HG03571 (cell line): ENCODE measurements at regions not wholly inside any gene's neighbourhood (a gene's known extent, or its start where the extent isn't known, plus 50 kb on each side); places are given as distances from the start of the nearest gene placed in this dataset.

Experiments
- ATAC-seq: cut with Tn5 transposase; IDR thresholded peaks from one replicate; pipeline ENCODE4 v1.9.1; 2021; ENCODE audit not compliant: unreplicated experiment

DNA sequence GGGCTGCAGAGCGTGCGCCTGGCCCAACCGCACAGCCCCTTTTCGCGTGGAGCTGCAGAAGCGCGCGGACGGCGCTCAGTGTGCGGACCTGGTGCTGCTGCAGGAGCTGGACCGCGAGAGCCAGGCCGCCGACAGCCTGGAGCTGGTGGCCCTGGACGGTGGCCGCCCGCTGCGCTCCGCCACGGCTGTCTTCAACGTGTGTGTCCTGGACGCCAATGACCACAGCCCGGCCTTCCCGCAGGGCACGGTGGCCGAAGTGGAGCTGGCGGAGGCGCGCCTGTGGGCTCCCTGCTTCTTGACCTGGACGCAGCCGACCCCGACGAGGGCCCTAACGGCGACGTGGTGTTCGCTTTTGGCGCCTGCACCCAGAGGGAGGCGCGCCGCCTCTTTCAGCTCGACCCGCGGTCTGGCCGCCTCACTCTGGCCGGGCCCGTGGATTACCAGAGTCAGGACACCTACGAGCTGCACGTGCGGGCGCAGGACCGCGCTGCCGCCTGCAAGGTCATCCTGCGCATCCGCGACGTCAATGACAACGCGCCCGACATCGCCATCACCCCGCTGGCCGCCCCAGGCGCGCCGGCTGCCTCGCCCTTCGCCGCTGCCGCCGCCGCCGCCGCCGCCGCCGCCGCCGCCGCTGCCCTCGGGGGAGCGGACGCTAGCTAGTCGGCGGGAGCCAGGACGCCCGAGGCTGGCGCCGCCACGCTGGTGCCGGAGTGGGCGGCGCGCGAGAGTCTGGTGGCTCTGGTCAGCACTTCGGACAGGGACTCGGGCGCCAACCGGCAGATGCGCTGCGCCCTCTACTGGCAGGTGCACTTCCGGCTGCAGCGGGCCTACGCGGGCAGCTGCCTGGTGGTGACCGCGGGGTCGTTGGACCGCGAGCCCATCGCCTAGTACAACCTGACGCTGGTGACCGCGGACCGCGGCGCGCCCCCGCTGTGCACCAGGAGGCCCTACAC is 172.2 kb downstream of the OLFM4 start:
- ATAC-seq: no peak

GRCh38 chr13:53201454-53202225 is 173.0 kb downstream of the OLFM4 start:
- ATAC-seq: no peak

DNA sequence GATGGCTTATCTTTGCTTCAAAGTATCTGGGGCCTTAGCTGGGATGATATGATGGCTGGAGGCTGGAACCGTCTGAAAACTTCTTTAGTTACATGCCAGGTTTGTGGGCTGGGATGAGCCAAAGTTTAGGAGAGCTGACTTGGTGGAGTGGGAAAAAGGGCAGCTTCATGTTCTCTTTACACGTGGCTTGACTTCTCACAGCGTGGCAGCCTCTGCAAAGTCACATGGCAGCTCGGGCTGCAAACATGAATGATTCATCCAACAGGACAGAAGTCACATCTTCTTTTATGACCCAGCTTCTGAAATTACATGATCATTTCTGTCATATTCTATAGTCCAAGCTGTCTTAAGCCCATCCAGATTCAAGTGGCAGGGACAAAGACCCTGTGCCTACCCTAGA is 176.0 kb downstream of the OLFM4 start:
- no peak for ATAC-seq

- no peak for ATAC-seq
Observed at GRCh38 chr13:53206455-53206854, 177.8 kb downstream of the OLFM4 start.

GRCh38 chr13:53207556-53207955 is 178.9 kb downstream of the OLFM4 start:
- no peak for ATAC-seq

DNA sequence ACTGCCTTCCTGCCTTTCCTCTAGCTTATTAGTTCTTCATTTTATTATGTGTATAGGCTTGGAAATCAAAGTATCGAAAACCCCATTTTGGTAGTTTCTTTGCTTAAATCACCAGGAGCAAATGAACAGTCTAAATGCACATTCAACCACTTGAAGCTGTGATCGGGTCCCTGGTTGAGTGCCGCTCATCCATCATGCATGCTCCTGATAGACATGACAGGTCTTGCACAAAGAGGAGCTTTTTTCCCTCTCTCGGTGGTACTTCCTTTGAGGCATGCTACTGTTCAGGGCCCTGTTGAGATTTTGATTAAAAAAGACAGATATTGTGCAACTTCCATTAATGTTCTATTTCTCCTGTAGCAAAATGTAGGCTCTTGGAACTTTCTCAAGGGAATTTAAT is 185.8 kb downstream of the OLFM4 start:
- ATAC-seq: no peak

- ATAC-seq: no peak
Observed at GRCh38 chr13:53215563-53215962, 186.9 kb downstream of the OLFM4 start.

DNA sequence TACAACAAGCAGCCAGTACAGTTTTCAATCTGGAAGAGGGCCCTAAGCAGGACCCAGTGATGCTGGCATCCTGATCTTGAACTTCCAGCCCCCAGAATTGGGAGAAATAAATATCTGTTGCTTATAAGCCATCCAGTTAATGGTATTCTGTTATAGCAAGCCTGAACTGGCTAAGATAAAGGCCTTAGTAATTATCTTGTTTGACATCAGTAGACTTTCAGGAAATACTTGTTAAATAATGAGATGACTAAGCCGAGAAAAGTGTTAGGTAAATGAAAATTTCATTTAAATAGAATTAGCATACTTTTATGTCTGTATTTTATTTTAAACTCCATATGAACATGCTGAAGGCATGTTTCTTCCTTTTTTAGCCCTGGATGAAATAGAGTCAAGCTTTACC is 188.2 kb downstream of the OLFM4 start:
- no peak for ATAC-seq

DNA sequence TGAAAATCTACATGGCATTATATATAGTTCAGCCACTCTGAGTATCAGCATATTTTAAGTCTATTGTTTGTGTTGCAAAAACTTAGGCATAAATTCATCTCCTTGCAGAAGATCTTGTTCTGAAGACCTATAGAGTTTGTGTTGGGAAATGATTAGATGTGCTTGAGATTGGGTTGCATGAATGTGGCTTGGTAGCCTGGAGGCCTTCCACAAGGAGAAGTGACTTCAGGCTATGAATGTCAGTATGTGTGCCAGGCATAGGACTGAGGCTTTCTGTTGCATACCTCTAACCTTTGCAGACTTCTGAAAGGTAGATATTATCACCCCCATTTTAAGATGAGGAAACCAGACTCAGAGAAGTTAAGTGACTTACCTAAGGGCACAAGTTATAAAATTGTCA is 188.6 kb downstream of the OLFM4 start:
- ATAC-seq: no peak

DNA sequence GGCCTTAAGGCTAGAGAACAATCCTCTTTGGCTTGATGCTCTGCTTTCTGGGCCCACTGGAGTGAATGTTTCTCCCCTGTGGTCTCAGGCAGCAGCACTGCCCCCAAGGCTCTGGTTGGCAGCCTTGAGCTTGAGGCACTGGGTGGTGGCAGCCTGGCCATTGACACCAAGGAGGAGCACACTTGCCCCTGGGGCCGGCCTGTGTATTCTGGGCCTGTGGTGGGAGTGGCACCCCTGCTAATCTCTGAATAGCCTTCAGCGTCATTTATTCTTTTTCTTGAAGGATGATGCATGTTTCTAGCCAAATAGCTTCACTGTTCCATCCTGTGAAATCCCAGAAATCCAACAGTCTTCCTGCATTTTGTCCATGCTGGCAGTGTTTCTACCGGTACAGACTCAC is 191.4 kb downstream of the OLFM4 start:
- ATAC-seq: no peak

DNA sequence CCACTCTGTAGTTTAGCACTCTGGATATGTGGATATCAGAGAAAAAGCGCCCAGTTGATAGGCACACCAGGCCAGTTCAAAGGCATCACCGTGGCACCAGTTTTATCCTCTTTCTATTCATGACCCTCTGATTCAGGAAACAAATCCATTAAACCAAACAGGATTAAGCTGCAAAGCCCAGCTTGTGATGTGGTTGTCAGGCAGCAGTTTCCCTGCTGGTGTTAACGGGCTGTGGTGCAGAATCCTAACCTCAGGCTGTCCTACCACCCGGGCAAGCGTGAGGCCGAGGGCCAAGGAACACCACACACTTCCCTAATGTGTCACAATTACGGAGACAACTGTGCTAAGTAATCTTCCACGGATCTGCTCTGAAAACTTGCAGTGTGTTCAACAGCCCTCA is 209.1 kb downstream of the OLFM4 start:
- ATAC-seq: no peak

GRCh38 chr13:53238261-53238660 is 209.6 kb downstream of the OLFM4 start:
- no peak for ATAC-seq

- ATAC-seq: no peak
Observed at GRCh38 chr13:53240401-53241025, 211.9 kb downstream of the OLFM4 start.

DNA sequence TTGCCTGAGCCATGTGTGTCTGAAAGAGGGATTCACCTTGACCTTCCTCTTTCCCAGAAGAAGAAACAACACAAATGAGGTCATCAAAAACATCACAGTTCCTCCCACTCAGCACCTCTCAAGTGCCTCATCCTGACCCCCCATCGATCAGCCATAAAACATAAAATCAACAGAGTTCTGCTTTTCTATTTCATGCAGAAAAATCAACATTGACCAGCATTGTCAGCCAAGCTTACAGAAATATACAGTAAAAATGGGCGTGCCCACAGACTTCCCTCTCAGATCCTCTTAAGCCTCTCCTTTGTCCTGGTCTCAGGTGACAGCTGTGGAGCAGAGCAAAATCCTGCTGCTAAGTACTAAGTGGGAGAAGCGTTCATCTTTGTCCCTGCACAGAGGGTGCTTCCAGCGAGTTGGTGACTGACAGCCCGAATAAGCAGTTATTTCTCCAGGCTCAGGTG is 213.3 kb downstream of the OLFM4 start:
- no peak for ATAC-seq

- no peak for ATAC-seq
Observed at GRCh38 chr13:53249236-53249635, 220.6 kb downstream of the OLFM4 start.

DNA sequence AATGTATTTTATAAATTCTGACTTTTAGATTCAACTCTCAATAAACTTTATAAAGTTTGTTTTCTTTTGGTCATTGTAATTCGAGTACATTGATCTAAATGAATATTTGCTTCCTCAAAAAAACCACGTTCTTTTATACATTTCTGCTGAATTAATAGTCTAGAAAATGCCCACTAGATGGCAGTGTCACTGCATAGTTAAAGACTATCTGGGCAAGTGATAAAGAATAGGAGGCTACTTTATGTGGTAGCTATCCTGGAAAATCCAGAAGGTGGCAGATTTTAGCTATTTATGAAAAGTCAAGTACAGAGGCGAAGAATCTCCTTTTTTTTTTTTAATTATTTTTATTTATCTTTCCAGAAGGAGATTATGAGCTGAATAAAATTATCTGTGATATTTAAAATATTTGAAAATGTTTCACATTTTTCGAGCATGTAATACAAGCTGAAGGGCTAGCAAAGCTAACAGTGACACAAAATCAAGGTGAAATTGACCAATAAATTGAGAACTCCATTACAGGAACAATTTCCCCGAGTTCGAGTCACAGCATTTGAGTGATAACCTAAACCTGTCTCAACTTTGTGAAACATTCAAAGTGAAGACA is 221.8 kb downstream of the OLFM4 start:
- peak; percentile 91 for ATAC-seq

DNA sequence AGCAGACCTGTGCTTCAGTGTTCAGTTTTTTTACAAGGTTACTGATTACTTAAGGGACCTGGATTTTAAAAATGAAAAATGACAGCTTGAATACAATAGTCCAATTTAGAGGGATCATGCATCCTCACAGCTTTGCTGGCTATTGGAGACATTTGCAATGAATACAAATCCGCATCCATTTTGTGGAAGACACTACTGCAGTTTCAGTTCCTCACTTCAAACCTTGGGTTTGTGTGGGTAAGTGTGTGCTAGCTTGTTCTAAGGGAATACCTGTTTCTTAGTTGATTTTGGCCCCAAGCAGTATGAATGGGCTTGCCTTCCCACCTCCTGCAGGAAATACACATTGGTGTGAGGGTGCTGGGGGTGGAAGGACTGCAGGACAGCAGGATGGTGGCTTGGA is 222.4 kb downstream of the OLFM4 start:
- no peak for ATAC-seq

GRCh38 chr13:53254500-53254899 is 225.9 kb downstream of the OLFM4 start:
- ATAC-seq: no peak

- ATAC-seq: no peak
Observed at GRCh38 chr13:53255795-53256194, 227.2 kb downstream of the OLFM4 start.

GRCh38 chr13:53260594-53260993 is 232.0 kb downstream of the OLFM4 start:
- ATAC-seq: no peak

DNA sequence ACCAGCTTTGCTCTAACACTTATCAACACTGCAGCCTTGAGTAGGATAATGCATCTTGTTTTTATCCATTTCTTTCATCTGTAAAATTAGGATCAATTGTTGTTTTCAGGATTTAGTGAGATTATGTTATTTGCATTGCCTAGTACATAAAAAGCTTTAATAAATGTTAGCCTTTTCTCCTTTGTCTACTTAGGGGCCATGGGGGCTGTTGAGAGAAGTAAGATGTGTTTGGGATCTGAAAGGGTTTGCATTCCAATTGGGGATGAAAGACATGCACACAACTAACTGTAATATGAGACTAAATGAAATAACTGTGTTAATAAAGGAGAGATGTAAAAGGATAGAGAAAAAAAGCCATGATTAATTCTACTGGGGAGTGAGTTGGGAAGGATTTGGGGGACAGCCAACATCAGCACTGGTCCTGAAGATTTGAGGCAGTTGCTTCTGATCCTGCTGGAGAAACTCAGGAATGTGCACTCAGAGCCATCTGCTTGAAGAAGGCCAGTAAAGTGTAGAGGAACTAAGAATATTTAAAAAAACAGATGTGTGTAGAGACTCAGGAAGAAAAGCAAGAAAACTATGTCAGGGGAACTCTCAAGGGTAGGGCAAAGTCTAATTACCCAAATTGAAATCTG is 236.3 kb downstream of the OLFM4 start:
- no peak for ATAC-seq
